Liver (tissue), 8 donors: ENCODE measurements at regions not wholly inside any gene's neighbourhood (a gene's known extent, or its start where the extent isn't known, plus 50 kb on each side); places are given as distances from the start of the nearest gene placed in this dataset.

Experiments
- DNase-seq: peaks from one replicate; pipeline ENCODE4 v3.0.0-alpha.2; 2017; ENCODE audit warnings: low spot score
- H3K27ac ChIP-seq, 2 donors: one replicate each; pipeline ENCODE4 v1.7.0; 2013; ENCODE audit warnings: inconsistent platforms in 2 of 2, low read length in 2 of 2, control low read depth in 1 of 2, low read depth in 1 of 2, mild to moderate bottlenecking in 1 of 2
- H3K27me3 ChIP-seq, 4 donors: one replicate each; pipeline versions ENCODE4 v1.6.1 to v1.7.0; 2013; ENCODE audit warnings: low read length in 3 of 4, inconsistent platforms in 1 of 4, mild to moderate bottlenecking in 1 of 4, moderate library complexity in 1 of 4; ENCODE audit not compliant: control insufficient read depth in 4 of 4, insufficient read depth in 4 of 4
- H3K36me3 ChIP-seq, 4 donors: one replicate each; pipeline versions ENCODE4 v1.6.1 to v1.7.0; 2013; ENCODE audit warnings: low read length in 3 of 4, mild to moderate bottlenecking in 3 of 4, low read depth in 1 of 4, moderate library complexity in 1 of 4; ENCODE audit not compliant: control insufficient read depth in 4 of 4, insufficient read depth in 3 of 4
- H3K4me1 ChIP-seq, 4 donors: one replicate each; pipeline versions ENCODE4 v1.6.1 to v1.7.0; 2013; ENCODE audit warnings: low read length in 3 of 4, mild to moderate bottlenecking in 3 of 4, moderate library complexity in 1 of 4; ENCODE audit not compliant: control insufficient read depth in 4 of 4, insufficient read depth in 4 of 4
- H3K4me3 ChIP-seq, 3 donors: one replicate each; pipeline versions ENCODE4 v1.6.1 to v1.7.0; 2013; ENCODE audit warnings: low read length in 3 of 3, control low read depth in 1 of 3, low read depth in 1 of 3, mild to moderate bottlenecking in 1 of 3
- H3K9ac ChIP-seq, 2 donors: one replicate each; pipeline ENCODE4 v1.7.0; 2013; ENCODE audit warnings: low read length in 2 of 2, mild to moderate bottlenecking in 2 of 2, moderate library complexity in 2 of 2, control low read depth in 1 of 2, low read depth in 1 of 2
- H3K9me3 ChIP-seq, 4 donors: one replicate each; pipeline versions ENCODE4 v1.6.1 to v1.7.0; 2013; ENCODE audit warnings: low read length in 3 of 4; ENCODE audit not compliant: control insufficient read depth in 4 of 4
- ATF3 ChIP-seq: IDR thresholded peaks from 2 replicates; pipeline ENCODE4 v1.6.1; 2016; ENCODE audit warnings: antibody characterized with exemption
- CTCF ChIP-seq: fragments of 150-350 bp; IDR thresholded peaks from 2 replicates; pipeline ENCODE4 v1.5.1; 2017; ENCODE audit warnings: improper control_type of control experiment, low read depth, low read length; ENCODE audit not compliant: missing input control
- EGR1 ChIP-seq, 2 donors: IDR thresholded peaks; 2 replicates each; pipeline ENCODE4 v1.6.1; 2016 to 2018; ENCODE audit warnings: antibody characterized with exemption in 2 of 2, low read depth in 2 of 2
- FOXA1 ChIP-seq: IDR thresholded peaks from 2 replicates; pipeline ENCODE4 v1.6.1; 2016; ENCODE audit warnings: antibody characterized with exemption
- FOXA2 ChIP-seq: IDR thresholded peaks from 2 replicates; pipeline ENCODE4 v1.6.1; 2016; ENCODE audit warnings: antibody characterized with exemption
- GABPA ChIP-seq, 2 donors: IDR thresholded peaks in 1 of 2; conservative IDR thresholded peaks in 1 of 2; 2 replicates each; pipeline ENCODE4 v1.6.1; 2016; ENCODE audit warnings: antibody characterized with exemption in 2 of 2, mild to moderate bottlenecking in 1 of 2, moderate library complexity in 1 of 2
- HNF4A ChIP-seq, 2 donors: conservative IDR thresholded peaks; 2 replicates each; pipeline ENCODE4 v1.6.1; 2016; ENCODE audit warnings: antibody characterized with exemption in 2 of 2, mild to moderate bottlenecking in 2 of 2
- HNF4G ChIP-seq: IDR thresholded peaks from 2 replicates; pipeline ENCODE4 v1.6.1; 2016; ENCODE audit warnings: antibody characterized with exemption
- JUND ChIP-seq, 2 donors: IDR thresholded peaks; 2 replicates each; pipeline ENCODE4 v1.6.1; 2016; ENCODE audit warnings: antibody characterized with exemption in 2 of 2
- MAX ChIP-seq: IDR thresholded peaks from 2 replicates; pipeline ENCODE4 v1.6.1; 2016; ENCODE audit warnings: antibody characterized with exemption
- NR2F2 ChIP-seq: IDR thresholded peaks from 2 replicates; pipeline ENCODE4 v1.6.1; 2016; ENCODE audit warnings: antibody characterized with exemption
- RAD21 ChIP-seq, 2 donors: IDR thresholded peaks; 2 replicates each; pipeline ENCODE4 v1.6.1; 2016; ENCODE audit warnings: antibody characterized with exemption in 2 of 2, mild to moderate bottlenecking in 2 of 2
- REST ChIP-seq: IDR thresholded peaks from 2 replicates; pipeline ENCODE4 v1.6.1; 2016; ENCODE audit warnings: antibody characterized with exemption, mild to moderate bottlenecking
- RXRA ChIP-seq, 2 donors: IDR thresholded peaks; 2 replicates each; pipeline ENCODE4 v1.6.1; 2017 to 2018; ENCODE audit warnings: antibody characterized with exemption in 2 of 2, mild to moderate bottlenecking in 1 of 2
- SP1 ChIP-seq: IDR thresholded peaks from 2 replicates; pipeline ENCODE4 v1.6.1; 2018; ENCODE audit warnings: antibody characterized with exemption, mild to moderate bottlenecking
- TAF1 ChIP-seq: conservative IDR thresholded peaks from 2 replicates; pipeline ENCODE4 v1.6.1; 2016; ENCODE audit warnings: antibody characterized with exemption, mild to moderate bottlenecking
- YY1 ChIP-seq: IDR thresholded peaks from 2 replicates; pipeline ENCODE4 v1.6.1; 2016; ENCODE audit warnings: antibody characterized with exemption, mild to moderate bottlenecking
- ZBTB33 ChIP-seq: IDR thresholded peaks from 2 replicates; pipeline ENCODE4 v1.6.1; 2016; ENCODE audit warnings: antibody characterized with exemption
- WGBS: extraction: QIAGEN DNeasy Blood & Tissue Kit; methylation state at CpG from one replicate; pipeline ENCODE4 v1.1.7; 2013; 5-methylcytosine and 5-hydroxymethylcytosine counted together
- donor health status: healthy.
- donor health status: healthy.
- donor health status: healthy.
- donor health status: healthy.
- donor health status: healthy.

DNA sequence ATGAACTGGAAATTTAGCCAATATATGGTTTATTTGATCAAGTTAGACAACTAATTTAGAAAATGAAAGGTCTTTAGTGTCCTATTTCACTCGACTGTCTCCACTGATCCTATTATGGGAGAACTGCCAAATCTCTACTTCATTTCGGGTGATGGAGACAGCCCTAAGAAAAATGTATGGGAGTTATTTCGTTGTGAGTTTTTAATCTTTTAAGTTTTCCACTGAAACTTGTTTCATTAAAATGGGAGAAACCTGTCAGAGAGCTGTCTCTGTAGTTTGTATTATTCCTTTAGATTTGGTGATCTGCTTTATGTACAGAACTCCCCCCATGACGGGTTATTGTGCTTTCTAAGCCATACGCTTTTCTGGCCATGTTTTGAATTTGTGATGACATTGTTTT is 899.7 kb downstream of the ADGRL2 start:
- no peak for DNase-seq
- H3K27me3 ChIP-seq = no peaks in the 10 kb centered on the region
- no peaks in the 10 kb centered on the region for H3K9me3 ChIP-seq
- H3K4me3 ChIP-seq = no peak overlapping the region
- no peak overlapping the region for H3K9ac ChIP-seq
- no peaks in the 10 kb centered on the region for H3K36me3 ChIP-seq
- 81% methylated on average over 5 of the region's 5 CpGs for WGBS
- H3K27ac ChIP-seq = no peak overlapping the region
- no peak for TF ChIP-seq EGR1 (IDR thresholded peaks at IDR 0.05; ENCODE audit: low read depth in 2 of 2)
- no peak for TF ChIP-seq TAF1
- no peak for TF ChIP-seq ZBTB33
- no peak for TF ChIP-seq JUND (IDR thresholded peaks at IDR 0.05)
- TF ChIP-seq GABPA (IDR thresholded peaks at IDR 0.05 in 1 of 2, conservative IDR thresholded peaks at IDR 0.05 in 1 of 2) = no peak
- no peak for TF ChIP-seq CTCF
- TF ChIP-seq SP1 = no peak
- no peak for TF ChIP-seq HNF4G
- TF ChIP-seq RAD21 (IDR thresholded peaks at IDR 0.05) = no peak
- no peak for TF ChIP-seq HNF4A (conservative IDR thresholded peaks at IDR 0.05)
- no peak for TF ChIP-seq REST
- no peak for TF ChIP-seq ATF3
- TF ChIP-seq NR2F2 = no peak
- TF ChIP-seq MAX = no peak
- TF ChIP-seq RXRA (IDR thresholded peaks at IDR 0.05) = no peak
- TF ChIP-seq YY1 = no peak
- H3K4me1 ChIP-seq = no peaks in the 10 kb centered on the region

DNA sequence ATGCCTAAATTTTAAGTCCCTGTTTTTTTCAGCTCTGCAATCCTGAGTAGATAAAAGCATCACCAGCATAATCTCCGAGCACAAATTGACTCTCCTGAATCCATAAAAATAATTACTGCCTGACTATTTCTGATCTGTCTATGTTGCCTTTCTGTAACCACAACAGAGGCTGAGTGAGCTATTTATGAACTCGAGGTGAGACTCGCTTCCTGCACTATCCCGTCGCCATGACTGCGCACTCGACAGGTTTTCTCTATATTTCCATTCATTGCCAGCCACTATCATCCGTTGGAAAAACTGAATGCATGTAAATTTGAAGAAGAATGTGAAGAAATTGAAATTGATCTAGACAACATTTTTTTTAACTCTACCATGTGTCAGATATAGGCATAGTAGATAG is 897.2 kb downstream of the ADGRL2 start:
- H3K36me3 ChIP-seq = peaks cover 0 to 2% (median 0%) of the 10 kb centered on the region in 4 donors
- DNase-seq = no peak
- no peak overlapping the region for H3K27ac ChIP-seq
- no peaks in the 10 kb centered on the region for H3K27me3 ChIP-seq
- no peaks in the 10 kb centered on the region for H3K9me3 ChIP-seq
- H3K9ac ChIP-seq = no peak overlapping the region
- H3K4me3 ChIP-seq = no peak overlapping the region
- H3K4me1 ChIP-seq = no peaks in the 10 kb centered on the region
- WGBS = 91% methylated on average over 8 of the region's 8 CpGs
- TF ChIP-seq CTCF = no peak
- no peak for TF ChIP-seq MAX
- TF ChIP-seq YY1 = no peak
- no peak for TF ChIP-seq TAF1
- no peak for TF ChIP-seq HNF4G
- TF ChIP-seq ZBTB33 = no peak
- TF ChIP-seq RAD21 (IDR thresholded peaks at IDR 0.05) = no peak
- TF ChIP-seq FOXA2 = no peak
- no peak for TF ChIP-seq RXRA (IDR thresholded peaks at IDR 0.05)
- TF ChIP-seq FOXA1 = no peak
- no peak for TF ChIP-seq GABPA (IDR thresholded peaks at IDR 0.05 in 1 of 2, conservative IDR thresholded peaks at IDR 0.05 in 1 of 2)
- no peak for TF ChIP-seq SP1
- TF ChIP-seq HNF4A (conservative IDR thresholded peaks at IDR 0.05) = no peak
